ENCODE measurements at regions not wholly inside any gene's neighbourhood (a gene's known extent, or its start where the extent isn't known, plus 50 kb on each side); places are given as distances from the start of the nearest gene placed in this dataset.

- no peak overlapping the region for H3K27ac ChIP-seq
- TF ChIP-seq ZFX (IDR thresholded peaks at IDR 0.05): no peak
- no peak for TF ChIP-seq CTCF (conservative IDR thresholded peaks at IDR 0.05)
Observed at GRCh38 chr14:65344011-65344410, 68.5 kb upstream of the FUT8 start.

GRCh38 chr14:65345266-65345665 is 67.3 kb upstream of the FUT8 start:
- H3K27ac ChIP-seq: no peak overlapping the region
- no peak for TF ChIP-seq CTCF (conservative IDR thresholded peaks at IDR 0.05)
- no peak for TF ChIP-seq ZFX (IDR thresholded peaks at IDR 0.05)

- no peak overlapping the region for H3K27ac ChIP-seq
Observed at GRCh38 chr14:65346474-65346873, 66.1 kb upstream of the FUT8 start.

GRCh38 chr14:65346895-65347294 is 65.6 kb upstream of the FUT8 start:
- H3K27ac ChIP-seq: no peak overlapping the region
- TF ChIP-seq CTCF (conservative IDR thresholded peaks at IDR 0.05) (no peak), ZFX (IDR thresholded peaks at IDR 0.05) (no peak)

More at GRCh38 chr14:65346474-65346873, 66.1 kb upstream of the FUT8 start:
- no peak for TF ChIP-seq CTCF (conservative IDR thresholded peaks at IDR 0.05)
- no peak for TF ChIP-seq ZFX (IDR thresholded peaks at IDR 0.05)

- no peak overlapping the region for H3K27ac ChIP-seq
- no peak for TF ChIP-seq CTCF (conservative IDR thresholded peaks at IDR 0.05)
- TF ChIP-seq ZFX (IDR thresholded peaks at IDR 0.05): no peak
Observed at GRCh38 chr14:65348137-65348536, 64.4 kb upstream of the FUT8 start.

- TF ChIP-seq ZFX (IDR thresholded peaks at IDR 0.05) (no peak), CTCF (conservative IDR thresholded peaks at IDR 0.05) (no peak)
Observed at GRCh38 chr14:65349100-65349499, 63.4 kb upstream of the FUT8 start.

GRCh38 chr14:65351493-65352194 is 60.9 kb upstream of the FUT8 start:
- no peak overlapping the region for H3K27ac ChIP-seq

More at GRCh38 chr14:65349100-65349499, 63.4 kb upstream of the FUT8 start:
- no peak overlapping the region for H3K27ac ChIP-seq

More at GRCh38 chr14:65351493-65352194, 60.9 kb upstream of the FUT8 start:
- TF ChIP-seq CTCF (conservative IDR thresholded peaks at IDR 0.05) (no peak), ZFX (IDR thresholded peaks at IDR 0.05) (no peak)

All from C4-2B (cell line).